MM.1S (cell line): ENCODE measurements at regions not wholly inside any gene's neighbourhood (a gene's known extent, or its start where the extent isn't known, plus 50 kb on each side); places are given as distances from the start of the nearest gene placed in this dataset.

Experiments
- CTCF ChIP-seq: fragments of 300-600 bp; sonication (generic); IDR thresholded peaks from 2 replicates; pipeline ENCODE4 v1.5.1; 2016; ENCODE audit warnings: antibody characterized with exemption, low read length, mixed read lengths
- EZH2 ChIP-seq: fragments of 300-600 bp; sonication (generic); optimal IDR thresholded peaks from 2 replicates; pipeline ENCODE3; 2017; ENCODE audit warnings: low read depth, mild to moderate bottlenecking, antibody characterized with exemption, low read length, mixed read lengths
- EZH2phosphoT487 ChIP-seq: fragments of 300-600 bp; sonication (generic); IDR thresholded peaks from 2 replicates; pipeline ENCODE4 v1.6.1; 2018; ENCODE audit warnings: antibody characterized with exemption, low read length

- TF ChIP-seq EZH2phosphoT487 (no peak), CTCF (no peak), EZH2 (no peak)
Measured at GRCh38 chr2:150007815-150008430, 420.3 kb upstream of the MMADHC start.
